NCI-H748 (cell line): ENCODE measurements at regions not wholly inside any gene's neighbourhood (a gene's known extent, or its start where the extent isn't known, plus 50 kb on each side); places are given as distances from the start of the nearest gene placed in this dataset.
"Not testable (repeated sequence)": the region's sequence is repeated elsewhere in the genome, so short reads cannot be mapped to it uniquely, and the experiment has no call there.

Experiments used
- DNase-seq: peaks from one replicate; lab custom pipeline; 2025; ENCODE audit not compliant: unreplicated experiment; lab: John Stamatoyannopoulos, UW

DNA sequence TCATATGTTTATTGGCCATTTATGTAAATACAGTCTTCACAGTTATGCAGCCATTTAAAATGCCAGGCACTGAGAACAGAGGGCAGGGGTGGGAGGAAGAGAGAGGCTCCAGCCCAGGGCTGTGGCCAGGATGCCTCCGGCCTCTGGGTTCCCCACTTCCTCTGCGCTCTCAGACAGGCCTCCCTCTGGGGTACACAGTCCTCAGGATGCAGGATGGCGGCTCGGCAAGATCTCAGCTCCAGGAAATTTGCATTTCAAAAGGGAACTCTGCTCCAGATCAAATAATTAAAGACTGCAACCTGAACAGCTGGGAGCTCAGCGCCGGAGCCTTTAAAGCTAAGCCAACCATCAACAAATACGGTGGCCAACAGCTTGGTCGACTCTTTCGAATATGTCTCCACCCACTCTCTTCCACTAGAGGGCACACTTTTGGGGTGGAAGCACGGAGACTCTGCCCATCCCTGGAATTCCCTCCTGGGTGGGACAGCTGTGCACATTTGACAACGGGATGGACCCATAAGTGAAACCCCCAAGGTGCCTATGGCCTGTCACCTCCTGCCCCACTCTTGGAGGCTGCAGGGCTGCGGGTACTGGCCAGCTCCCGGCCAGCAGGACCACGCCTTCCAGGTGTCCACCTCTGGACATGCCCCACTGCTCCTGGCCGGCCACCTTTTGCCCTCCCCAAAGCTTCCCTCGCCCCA is 1044.7 kb downstream of the BRD1 start:
- DNase-seq, result peak; percentile 59

GRCh38 chr22:48782326-48782725 is 1045.3 kb downstream of the BRD1 start:
- DNase-seq, result no peak

DNA sequence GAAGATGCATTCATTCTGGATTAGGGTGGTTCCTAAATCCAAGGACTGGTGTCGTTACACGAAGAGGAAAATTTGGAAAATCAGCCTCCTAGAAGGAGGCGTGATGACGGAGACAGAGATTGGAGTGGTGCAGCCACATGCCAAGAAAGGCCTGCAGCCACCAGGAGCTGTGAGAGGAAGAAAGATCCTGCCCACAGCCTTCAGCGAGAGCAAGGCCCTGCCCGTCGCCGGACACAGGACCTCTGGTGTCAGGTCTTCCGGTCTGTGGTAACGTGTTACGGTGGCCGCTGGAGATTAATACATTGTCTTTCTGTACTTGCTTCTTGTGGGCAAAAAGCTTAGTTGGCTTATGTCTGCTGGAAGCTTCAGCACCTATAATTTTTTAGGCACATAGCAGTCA is 1045.8 kb downstream of the BRD1 start:
- no peak for DNase-seq

DNA sequence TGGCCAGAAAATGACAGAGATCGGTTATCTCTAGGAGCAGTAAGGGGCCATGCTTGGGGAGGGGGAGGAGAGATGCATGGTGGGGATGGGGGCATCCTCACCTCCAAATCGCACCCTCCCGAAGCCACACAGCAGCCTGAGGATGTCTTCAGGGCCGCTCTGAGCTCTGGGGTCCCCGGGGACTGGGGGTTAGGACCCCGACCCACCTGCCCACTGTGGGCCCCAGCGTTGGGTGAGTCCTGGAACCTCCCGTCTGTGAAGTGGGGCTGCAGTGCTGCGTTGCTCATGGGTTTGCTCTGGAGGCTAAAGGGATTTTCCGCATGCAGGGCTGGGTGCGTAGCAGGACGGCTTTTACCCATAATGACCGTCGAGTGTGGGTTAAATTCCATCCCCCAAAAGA is 1046.3 kb downstream of the BRD1 start:
- DNase-seq, result no peak

- no peak for DNase-seq
Measured at GRCh38 chr22:48780597-48781277, 1046.9 kb downstream of the BRD1 start.

GRCh38 chr22:48779661-48780596 is 1047.7 kb downstream of the BRD1 start:
- no peak for DNase-seq

DNA sequence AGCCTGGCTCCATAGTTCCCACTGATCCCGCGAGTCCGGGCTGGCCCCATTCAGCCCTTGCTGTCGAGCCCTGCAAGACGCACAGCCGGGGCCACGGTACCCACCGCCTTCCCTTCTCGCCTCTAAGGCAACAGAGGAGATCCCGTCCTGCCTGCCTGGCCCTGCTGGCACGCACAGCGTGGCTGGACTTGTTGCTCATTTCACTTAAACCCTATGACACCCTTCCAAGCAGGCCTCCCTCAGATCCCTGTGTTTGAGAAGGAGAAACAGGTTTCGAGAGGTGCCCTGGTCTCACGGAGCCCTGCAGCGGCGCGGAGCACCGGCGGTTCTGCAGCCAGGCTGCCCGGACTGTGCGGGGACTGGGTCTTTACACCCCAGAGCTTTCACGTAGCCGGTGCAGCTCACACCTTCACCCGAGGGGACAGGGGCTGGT is 1048.4 kb downstream of the BRD1 start:
- no peak for DNase-seq

DNA sequence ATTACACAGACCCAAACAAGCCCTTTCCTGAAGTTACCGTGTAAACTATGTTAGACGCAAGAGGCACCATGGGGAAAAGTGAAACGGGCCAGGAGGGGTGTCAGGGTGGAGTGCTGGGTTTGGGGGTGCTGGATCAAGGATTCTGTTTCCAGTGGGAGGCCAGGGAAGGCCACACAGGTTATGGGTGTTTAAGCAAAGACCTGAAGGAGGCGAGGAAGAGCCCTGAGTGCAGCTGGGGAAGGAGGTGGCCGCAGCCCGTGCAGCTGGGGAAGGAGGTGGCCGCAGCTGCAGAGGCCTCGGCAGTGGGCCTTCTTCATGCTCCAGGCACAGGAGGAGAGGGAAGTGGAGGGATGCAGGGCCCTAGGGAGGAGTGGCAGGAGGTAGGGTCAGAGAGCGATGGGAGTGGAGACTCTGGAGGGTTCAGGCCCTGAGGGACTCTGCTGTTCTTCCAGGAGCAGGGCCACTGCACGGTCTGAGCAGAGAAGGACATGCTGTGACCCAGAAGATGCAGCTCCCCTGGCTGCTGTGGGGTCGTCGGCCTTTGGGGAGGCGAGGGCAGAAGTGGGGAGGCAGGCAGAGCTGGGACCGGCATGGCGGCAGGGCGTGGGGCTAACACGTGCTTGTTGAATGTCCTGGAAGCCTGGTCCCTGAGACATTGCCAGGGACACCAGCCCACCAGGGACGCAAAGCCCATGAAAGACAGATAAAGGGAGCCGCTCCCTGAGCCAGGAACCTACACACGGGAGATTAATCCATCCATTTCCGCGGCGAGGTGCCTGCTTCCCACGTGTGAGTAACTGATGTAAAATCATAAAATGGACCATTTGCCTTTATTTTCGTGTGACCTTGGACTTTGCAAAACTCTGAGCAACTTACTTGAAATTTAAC is 1049.1 kb downstream of the BRD1 start:
- no peak for DNase-seq

GRCh38 chr22:48772286-48772907 is 1055.3 kb downstream of the BRD1 start:
- no peak for DNase-seq

DNA sequence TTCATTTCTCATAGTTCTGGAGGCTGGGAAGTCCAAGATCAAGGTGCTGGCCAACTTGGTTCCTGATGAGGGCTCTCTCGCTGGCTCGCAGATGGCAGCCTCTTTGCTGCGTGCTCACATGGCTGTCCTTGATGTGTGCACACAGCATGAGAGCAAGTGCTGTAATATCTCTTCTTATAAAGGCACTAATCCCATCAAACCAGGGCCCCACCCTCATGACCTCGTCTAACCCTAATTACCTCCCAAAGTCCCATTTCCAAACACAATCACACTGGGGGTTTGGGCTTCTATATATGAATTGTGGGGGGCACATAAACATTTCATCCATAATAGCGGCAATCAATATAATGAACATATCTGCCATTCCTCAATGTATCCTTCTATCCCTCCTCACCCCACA is 1062.1 kb downstream of the BRD1 start:
- DNase-seq, result no peak

- no peak for DNase-seq
Measured at GRCh38 chr22:48761546-48761945, 1066.1 kb downstream of the BRD1 start.

- DNase-seq, result no peak
Measured at GRCh38 chr22:48760481-48761390, 1066.9 kb downstream of the BRD1 start.

DNA sequence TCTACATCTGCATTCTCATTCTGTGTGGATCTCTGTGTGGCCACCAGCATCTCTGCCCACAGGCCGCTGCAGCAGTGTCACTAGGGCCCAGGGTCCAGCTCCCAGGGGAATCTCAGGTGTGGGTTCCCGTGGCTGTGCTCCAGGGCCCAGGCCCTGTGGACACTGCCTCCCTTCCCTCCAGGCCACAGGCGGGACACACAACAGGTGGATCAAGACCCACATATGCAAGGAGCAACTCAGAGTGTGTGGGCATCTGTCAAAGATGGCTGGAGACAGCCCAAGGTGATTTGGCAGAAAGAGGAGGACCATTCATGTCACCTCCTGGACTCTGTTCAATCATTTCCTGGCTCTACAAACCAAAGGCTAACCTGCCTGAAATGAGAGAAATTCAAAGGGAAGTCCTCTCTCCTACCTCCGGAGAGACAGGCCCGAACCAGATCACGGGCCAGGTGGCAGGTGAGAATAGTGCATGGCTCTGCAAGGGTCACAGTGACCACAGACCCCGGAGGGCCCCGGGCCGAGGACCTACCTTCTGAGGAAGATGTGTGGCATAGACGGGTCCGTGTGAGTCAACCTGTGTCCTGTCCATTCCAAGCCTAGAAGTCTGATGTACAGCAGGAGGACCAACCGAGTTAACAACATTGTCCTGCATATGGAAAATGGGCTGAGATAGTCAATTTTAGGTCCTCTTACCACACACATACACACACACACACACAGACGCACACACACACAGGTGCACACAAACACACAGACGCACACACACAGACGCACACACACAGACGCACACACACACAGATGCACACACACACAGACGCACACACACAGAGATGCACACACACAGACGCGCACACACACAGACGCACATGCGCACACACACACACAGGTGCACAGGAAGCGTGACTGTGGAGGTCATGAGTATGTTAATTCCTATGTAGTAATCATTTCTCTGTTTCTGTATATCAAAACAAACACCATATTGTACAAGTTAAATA is 1068.5 kb downstream of the BRD1 start:
- DNase-seq, result no peak

- peak; percentile 63 for DNase-seq
Measured at GRCh38 chr22:48757985-48758561, 1069.6 kb downstream of the BRD1 start.

DNA sequence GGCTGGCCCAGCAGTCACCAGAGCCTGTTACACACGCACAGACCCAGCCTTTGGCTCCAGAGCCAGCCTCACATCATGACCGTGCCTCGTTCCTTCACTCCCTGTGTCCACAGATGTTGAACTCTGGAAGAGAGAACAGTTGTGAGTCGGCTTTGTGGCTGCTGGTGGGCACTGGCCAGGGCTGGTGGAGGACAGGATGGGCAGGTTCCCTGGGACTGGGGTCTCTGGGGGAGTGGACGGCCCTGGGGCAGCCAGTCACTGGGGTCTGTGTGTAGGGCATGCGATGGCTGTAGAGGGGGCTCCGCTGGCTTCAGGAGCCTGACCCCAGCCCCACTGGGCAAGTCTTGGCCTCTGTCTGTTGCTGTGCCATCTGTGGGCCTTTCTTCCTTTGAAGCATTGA is 1070.1 kb downstream of the BRD1 start:
- no peak for DNase-seq

GRCh38 chr22:48757135-48757534 is 1070.5 kb downstream of the BRD1 start:
- DNase-seq, result not testable (repeated sequence)
